Fibroblast of the aortic adventitia (primary cell): ENCODE measurements at regions not wholly inside any gene's neighbourhood (a gene's known extent, or its start where the extent isn't known, plus 50 kb on each side); places are given as distances from the start of the nearest gene placed in this dataset.
"Not testable (repeated sequence)": the region's sequence is repeated elsewhere in the genome, so short reads cannot be mapped to it uniquely, and the experiment has no call there.

Experiments
- DNase-seq: peaks from one replicate; pipeline ENCODE4 v3.0.0-alpha.2; 2010; ENCODE audit warnings: low read depth
- H3K4me3 ChIP-seq: 2 replicates; pipeline ENCODE4 v1.5.1; 2011; ENCODE audit warnings: low read depth, mild to moderate bottlenecking, control low read depth, low read length, moderate library complexity
- TF ChIP-seq, protein P1 (sequence below): IDR thresholded peaks from 2 replicates; pipeline ENCODE4 v1.5.1; 2011; ENCODE audit warnings: mild to moderate bottlenecking, low read length, control low read depth, inconsistent platforms; ENCODE audit not compliant: insufficient read depth

DNA sequence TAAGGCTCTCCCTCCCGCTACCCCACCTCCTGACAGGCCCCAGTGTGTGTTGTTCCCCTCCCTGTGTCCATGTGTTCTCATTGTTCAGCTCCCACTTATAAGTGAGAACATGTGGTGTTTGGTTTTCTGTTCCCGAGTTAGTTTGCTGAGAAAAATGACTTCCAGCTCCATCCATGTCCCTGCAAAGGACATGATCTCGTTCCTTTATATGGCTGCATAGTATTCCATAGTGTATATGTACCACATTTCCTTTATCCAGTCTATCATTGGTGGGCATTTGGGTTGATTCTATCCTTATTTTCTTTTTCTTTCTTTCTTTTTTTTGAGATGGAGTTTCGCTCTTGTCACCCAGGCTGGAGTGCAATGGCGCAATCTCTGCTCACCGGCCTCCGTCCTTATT, 57.8 kb upstream of the RASSF3 start:
- DNase-seq, H3K4me3 ChIP-seq: not testable (repeated sequence)

- H3K4me3 ChIP-seq, DNase-seq: not testable (repeated sequence)
These were observed 56.6 kb upstream of the RASSF3 start for GRCh38 chr12:64553689-64554088.

DNA sequence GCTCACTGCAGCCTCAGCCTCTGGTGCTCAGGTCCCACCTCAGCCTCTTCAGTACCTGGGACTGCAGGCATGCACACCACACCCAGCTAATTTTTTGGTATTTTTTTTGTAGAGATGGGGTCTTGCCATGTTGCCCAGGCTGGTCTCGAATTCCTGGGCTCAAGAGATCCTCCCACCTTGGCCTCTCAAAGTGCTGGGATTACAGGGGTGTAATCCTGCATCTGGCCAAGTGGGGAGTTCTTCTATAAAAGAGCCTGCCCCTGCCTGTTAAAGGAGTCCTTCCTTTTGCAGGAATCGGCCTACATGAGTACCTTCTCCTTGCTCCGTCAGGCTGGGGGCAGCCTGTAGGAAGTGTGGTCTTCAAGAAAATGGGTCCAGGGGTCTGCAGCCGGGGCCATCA, 54.1 kb upstream of the RASSF3 start:
- TF ChIP-seq, protein P1, sequence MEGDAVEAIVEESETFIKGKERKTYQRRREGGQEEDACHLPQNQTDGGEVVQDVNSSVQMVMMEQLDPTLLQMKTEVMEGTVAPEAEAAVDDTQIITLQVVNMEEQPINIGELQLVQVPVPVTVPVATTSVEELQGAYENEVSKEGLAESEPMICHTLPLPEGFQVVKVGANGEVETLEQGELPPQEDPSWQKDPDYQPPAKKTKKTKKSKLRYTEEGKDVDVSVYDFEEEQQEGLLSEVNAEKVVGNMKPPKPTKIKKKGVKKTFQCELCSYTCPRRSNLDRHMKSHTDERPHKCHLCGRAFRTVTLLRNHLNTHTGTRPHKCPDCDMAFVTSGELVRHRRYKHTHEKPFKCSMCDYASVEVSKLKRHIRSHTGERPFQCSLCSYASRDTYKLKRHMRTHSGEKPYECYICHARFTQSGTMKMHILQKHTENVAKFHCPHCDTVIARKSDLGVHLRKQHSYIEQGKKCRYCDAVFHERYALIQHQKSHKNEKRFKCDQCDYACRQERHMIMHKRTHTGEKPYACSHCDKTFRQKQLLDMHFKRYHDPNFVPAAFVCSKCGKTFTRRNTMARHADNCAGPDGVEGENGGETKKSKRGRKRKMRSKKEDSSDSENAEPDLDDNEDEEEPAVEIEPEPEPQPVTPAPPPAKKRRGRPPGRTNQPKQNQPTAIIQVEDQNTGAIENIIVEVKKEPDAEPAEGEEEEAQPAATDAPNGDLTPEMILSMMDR: no peak
- no peak overlapping the region for H3K4me3 ChIP-seq
- no peak for DNase-seq

- TF ChIP-seq, protein P1: no peak
- no peak for DNase-seq
- H3K4me3 ChIP-seq: no peak overlapping the region
These were observed 51.5 kb upstream of the RASSF3 start for GRCh38 chr12:64558754-64559153.

GRCh38 chr12:64560396-64561301, 49.6 kb upstream of the RASSF3 start:
- peak overlapping the region; percentile 11 for H3K4me3 ChIP-seq
- TF ChIP-seq, protein P1: no peak
- DNase-seq: peak; percentile 95
